Hematopoietic multipotent progenitor cell (in vitro differentiated cells): ENCODE measurements at regions not wholly inside any gene's neighbourhood (a gene's known extent, or its start where the extent isn't known, plus 50 kb on each side); places are given as distances from the start of the nearest gene placed in this dataset.
"Not testable (repeated sequence)": the region's sequence is repeated elsewhere in the genome, so short reads cannot be mapped to it uniquely, and the experiment has no call there.

ENCODE experiments used
- DNase-seq, 3 donors: peaks; one replicate each; pipeline ENCODE4 v3.0.0-alpha.2; 2011 to 2015; ENCODE audit warnings: low read depth in 2 of 3, low spot score in 2 of 3

DNA sequence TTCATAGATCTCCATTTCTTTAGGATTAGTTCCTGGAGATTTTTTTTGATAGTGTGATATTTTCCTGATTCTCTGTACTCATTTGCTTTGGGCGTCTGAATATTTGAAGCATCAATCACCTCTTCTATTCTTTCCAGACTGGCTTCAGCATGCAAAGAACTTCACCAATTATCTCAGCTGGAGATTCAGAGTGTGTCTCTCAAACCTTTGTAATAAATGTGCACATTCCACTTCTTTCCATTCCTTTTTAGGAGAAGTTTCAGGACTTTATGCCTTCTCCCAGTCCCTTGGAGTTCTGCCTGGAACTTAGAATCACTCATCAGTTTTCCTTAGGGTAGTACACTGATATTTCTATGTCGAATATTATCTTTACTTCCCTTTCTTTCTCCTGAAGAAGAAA lies 334.8 kb downstream of the TEX13C start:
- DNase-seq = no peak

GRCh38 chrX:125673758-125674157 lies 354.1 kb downstream of the TEX13C start:
- no peak for DNase-seq

DNA sequence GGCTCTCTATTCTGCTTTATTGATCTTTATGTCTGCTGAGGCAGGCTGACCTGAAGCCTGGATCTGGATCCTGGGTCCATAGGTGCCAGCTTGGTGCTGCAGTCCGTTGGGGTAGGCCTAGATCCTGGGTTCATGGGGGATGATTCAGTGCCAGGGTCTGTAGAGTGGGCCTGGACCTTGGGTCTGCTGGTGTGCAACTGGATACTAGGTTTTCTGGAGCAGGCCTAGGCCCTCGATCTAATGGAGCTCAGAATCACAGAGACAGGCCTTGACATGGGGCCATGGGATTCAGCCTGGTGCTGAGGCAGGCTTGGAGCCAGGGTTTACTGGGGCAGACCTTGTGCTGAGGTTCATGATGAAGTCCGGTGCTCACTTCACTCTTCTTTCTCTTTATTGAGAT lies 358.6 kb downstream of the TEX13C start:
- no peak for DNase-seq

- DNase-seq = no peak
Measured at GRCh38 chrX:125680366-125680765, 360.7 kb downstream of the TEX13C start.

DNA sequence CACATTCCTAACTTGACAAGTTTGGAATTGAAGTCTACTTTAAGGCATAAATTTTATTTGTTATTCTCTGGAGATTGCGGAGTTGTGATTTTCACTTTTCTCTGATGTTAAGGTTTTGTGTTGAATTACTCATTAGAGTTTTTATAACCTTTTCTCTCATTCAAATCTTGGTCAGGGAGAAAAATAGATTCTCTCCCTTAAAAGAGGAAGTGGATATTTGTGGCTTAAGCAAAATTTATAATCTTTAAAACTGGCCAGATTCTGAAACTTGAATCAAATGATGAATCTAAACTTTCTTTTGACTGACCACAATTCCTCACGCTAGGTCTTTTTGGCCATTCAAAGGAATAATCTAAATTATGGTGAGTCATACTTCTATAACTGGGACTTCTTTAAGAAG lies 361.4 kb downstream of the TEX13C start:
- DNase-seq = no peak

DNA sequence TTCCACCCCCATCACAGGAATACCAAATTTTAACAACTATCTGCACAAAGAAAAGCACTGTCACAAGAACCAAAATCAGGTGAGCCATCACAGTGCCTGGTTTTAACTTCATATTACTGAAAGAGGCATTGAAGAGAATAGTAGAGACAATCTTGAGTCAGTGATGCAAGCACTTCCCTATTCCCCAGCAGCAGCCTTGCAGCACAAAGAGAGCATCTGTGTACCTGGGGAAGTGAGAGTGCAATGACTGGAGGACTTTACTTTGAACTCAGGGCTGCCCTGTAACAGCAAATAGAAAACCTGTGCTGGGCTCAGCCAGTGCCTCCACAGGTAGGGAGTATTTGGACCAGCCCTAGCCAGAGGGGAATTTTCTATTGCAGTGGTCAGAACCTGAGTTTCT lies 361.8 kb downstream of the TEX13C start:
- no peak for DNase-seq

DNA sequence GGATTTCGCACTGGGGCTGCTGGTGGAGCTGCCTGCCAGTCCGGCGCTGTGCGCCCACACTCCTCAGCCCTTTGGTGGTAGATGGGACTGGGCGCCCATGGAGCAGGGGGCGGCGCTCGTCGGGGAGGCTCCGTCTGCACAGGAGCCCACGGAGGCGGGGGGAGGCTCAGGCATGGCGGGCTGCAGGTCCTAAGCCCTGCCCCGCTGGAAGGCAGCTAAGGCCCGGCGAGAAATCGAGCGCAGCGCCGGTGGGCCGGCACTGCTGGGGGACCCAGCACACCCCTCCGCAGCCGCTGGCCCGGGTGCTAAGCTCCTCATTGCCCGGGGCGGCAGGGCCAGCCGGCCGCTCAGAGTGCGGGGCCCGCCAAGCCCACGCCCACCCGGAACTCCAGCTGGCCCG lies 370.9 kb downstream of the TEX13C start:
- DNase-seq = not testable (repeated sequence)

DNA sequence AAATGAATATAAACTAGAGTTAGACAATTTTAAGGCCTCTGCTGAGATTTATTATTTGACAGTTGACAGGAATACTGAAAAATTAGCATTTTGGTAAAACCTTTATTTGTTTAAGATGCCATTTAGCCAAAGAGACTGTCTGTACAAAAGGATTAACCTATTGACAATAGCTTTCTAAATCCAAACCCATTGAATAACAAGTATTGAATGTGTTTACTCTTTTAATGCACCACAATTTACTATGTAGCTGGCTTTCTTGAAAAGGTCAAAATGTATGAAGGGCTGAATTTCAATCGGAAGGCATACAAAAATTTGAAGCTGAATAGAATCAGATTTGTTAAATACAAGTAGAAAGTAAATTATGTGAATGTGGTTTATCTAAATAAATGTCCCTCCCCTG lies 374.5 kb downstream of the TEX13C start:
- no peak for DNase-seq

DNA sequence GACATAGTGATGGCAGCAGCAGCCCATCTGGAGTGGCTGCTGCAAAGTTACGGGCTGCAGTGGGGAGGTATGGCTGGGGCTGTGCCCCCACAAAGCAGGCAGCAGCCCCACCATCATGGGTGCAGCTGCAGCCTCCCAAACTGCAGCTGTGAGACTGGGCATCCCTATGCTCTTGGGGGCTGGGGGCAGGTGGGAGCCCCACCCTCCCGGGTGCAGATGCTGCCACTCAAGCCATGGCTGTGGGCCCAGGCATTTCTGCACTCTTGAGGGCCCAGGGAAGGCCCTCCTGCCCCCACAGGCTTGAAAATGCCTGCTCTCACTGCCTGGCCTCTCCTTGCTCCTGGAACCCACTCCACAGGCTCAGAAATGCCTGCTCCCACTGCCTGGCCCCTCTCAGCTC lies 389.4 kb downstream of the TEX13C start:
- DNase-seq = no peak

DNA sequence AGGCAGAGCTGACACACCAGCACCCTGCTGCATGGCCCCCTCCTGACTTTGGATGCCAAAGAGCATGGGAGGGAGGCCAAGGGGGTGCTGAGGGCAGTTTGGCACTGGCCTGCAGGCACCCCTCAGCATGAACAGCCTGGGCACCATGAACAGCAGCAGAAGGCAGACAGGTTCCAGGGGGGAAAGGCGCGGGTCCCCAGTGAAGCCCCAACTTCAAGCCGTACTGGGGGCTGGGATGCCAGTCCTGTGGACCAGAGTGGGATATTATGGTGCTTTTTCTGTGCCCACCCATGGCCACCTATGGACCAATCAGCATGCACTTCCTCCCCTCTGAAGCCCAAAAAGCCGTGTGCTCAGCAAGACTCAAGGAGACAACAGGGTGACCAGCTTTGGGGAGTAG lies 389.9 kb downstream of the TEX13C start:
- DNase-seq = no peak

DNA sequence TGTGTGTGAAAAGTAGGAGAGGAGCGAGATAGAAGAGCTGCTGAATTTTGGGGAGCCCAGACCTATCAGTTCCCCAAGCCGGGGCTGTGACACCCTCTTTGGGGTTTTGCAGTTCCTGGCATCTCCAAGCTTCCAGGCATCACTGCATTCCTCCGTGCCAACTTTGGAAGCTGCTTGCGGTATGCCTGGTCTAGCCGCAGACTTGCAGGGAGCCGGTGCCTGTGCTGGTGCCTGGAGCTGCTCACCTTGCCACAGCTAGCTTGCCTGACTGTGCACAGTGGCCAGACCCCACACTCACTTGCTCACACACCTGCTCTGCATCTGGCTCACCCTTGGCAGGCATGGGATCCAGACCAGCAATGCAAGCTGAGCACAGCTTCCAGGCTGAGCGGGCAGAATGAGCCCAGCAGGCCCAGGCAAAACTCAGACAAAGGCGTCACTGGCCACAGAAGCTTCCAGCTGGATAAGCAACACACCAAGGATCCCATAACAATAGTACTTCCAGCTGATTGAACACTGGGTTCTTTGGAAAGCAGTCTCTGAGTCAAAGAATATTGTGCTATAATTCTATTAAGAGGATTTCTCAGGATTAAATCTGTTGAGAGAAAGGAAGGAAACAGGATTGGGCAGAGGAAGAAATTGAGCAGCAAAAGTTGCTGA lies 390.9 kb downstream of the TEX13C start:
- no peak for DNase-seq

- DNase-seq = no peak
Measured at GRCh38 chrX:125711103-125711502, 391.4 kb downstream of the TEX13C start.

- DNase-seq = no peak
Measured at GRCh38 chrX:125713633-125714032, 394.0 kb downstream of the TEX13C start.

GRCh38 chrX:125727117-125727516 lies 407.4 kb downstream of the TEX13C start:
- no peak for DNase-seq

DNA sequence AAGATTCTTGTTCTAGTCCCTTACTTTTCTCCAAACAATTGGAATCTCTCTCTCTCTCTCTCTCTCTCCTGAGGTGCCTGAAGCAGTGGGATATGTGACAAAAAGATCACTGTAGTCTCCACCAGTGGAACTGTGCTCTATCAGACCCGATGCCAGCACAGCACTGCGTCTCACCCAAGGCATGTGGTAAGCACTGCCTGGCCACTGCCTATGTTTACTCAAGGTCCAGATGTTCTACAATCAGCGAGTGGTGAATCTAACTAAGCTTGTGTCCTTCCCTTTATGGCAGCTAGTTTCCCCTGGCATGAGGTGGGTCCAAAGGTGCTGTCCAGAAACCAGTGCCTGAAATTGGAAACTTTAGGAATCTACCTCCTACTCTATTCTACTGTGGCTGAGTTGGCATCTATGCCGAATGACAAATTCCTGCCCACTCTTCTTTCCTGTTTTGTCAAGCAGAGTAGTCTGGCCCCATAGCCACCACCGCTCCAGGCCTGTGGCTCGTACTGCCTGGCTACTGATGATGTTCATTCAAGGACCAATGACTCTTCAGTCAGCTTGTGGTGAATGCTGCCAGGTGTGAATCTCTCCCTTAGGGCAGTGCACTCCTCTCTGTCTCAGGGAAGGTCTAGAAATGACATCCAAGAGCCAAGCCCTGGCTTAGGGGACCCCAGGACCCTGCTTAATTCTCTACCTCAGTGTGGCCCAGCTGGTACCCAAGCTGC lies 416.5 kb downstream of the TEX13C start:
- DNase-seq = no peak

- no peak for DNase-seq
Measured at GRCh38 chrX:125742811-125743210, 423.1 kb downstream of the TEX13C start.

- DNase-seq = no peak
Measured at GRCh38 chrX:125744914-125745313, 421.2 kb downstream of the DCAF12L2 start.

DNA sequence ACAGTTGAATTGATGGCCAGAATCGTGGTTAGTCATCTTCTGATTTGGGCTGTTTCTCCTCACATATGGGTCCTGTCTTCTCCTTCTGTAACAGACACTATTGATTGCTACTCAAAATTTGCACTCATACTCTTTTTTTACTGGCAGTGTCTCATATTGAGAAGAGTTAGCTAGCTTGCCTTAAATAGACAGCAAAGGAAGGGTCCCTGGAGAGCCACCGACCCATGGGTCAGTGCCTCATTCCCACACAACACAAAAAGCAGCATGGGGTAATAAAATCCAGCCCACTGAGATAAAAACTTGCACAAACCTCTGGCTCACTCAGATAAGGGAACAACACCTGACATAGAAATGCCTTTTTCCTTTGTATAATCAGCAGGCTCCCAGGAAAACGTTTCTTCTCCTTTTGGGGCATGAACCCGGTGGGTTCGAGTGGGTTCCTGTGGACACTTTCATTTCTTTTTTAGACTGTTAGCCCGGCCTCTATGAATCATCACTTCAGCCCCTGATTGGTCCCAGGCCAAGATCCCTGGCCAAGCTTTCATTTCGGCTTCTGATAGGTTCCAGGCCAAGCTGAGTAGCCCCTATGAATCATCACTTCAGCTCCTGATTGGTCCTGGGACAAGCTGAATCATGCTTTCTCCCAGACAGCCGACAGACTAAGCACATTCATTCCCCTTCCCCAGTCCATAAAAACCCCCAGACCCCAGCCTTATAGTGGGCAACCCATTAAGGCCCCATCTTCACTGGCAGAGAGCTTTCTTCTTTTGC lies 408.1 kb downstream of the DCAF12L2 start:
- DNase-seq = no peak

GRCh38 chrX:125758819-125759218 lies 407.3 kb downstream of the DCAF12L2 start:
- no peak for DNase-seq

DNA sequence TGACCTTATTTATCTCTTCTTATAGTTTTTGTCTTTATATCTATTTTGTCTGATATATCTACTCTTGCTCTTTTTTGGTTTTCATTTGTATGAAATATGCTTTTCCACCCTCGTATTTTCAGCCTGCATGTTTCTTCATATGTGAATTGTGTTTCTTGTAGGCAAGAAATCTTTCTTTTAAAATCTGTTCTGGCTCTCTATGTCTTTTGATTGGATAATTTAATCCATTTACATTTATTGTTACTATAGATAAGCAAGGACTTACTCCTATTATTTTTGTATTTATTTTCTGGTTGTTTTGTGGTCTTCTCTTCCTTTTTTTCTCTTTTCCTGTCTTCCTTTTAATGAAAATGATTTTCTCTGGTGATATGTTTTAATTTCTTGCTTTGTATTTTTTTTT lies 403.1 kb downstream of the DCAF12L2 start:
- DNase-seq = no peak

- DNase-seq = no peak
Measured at GRCh38 chrX:125765347-125765746, 400.7 kb downstream of the DCAF12L2 start.

DNA sequence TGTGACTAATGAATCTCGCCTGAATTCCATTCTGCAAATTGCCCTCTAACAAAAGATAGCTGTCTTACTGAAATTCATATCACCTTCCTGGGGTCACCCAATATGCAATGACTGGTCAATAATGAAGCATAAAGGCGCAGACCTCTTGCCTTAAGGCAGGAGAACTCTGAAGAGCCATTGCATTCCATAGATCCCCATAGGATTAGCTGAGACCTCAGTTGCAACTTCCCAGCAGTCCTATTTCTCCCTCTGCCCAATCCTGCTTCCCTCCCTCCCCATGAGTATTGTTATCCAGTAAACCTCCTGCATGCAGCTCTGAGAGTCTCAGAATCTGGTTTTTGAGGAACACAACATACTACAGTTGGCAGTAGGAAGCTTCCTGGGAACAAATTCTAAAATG lies 396.5 kb downstream of the DCAF12L2 start:
- no peak for DNase-seq
